ENCODE measurements at regions not wholly inside any gene's neighbourhood (a gene's known extent, or its start where the extent isn't known, plus 50 kb on each side); places are given as distances from the start of the nearest gene placed in this dataset.

GRCh38 chrX:39703307-39703706, 394.5 kb downstream of the BCOR start:
- H3K9me3 Mint-ChIP-seq: peaks cover 8% of the 10 kb centered on the region
- Histone ChIP-seq H3K4me1 (ENCODE audit: control insufficient read depth, insufficient read depth, low read length) (no peaks in the 10 kb centered on the region), H3K36me3 (ENCODE audit: control insufficient read depth, insufficient read depth, low read length) (no peaks in the 10 kb centered on the region), H3K4me3 (ENCODE audit: low read length) (no peak overlapping the region), H3K9me3 (ENCODE audit: control insufficient read depth, low read length) (no peaks in the 10 kb centered on the region), H3K27me3 (ENCODE audit: control insufficient read depth, insufficient read depth, low read length, poor library complexity, severe bottlenecking) (no peaks in the 10 kb centered on the region), H3K27ac (ENCODE audit: low read depth, low read length) (no peak overlapping the region), H3K9ac (ENCODE audit: extremely low read depth, low read length, poor library complexity, severe bottlenecking) (no peak overlapping the region)
- H3K27me3 Mint-ChIP-seq (ENCODE audit: insufficient read depth): peaks cover 4% of the 10 kb centered on the region
- no peak for DNase-seq
- H3K4me3 Mint-ChIP-seq: no peak overlapping the region
- WGBS, 2 experiments (ENCODE audit: insufficient coverage in 1 of 2, insufficient read length in 1 of 2): 93% methylated on average over 3 of the region's 3 CpGs; no CpG with 5 or more reads in 1 of the 2 experiments
- no peak for TF ChIP-seq CTCF (conservative IDR thresholded peaks at IDR 0.05)
- H3K4me1 Mint-ChIP-seq: no peaks in the 10 kb centered on the region
- H3K36me3 Mint-ChIP-seq (ENCODE audit: low read depth): no peaks in the 10 kb centered on the region
- no peak overlapping the region for H3K27ac Mint-ChIP-seq

GRCh38 chrX:39704590-39704989, 393.2 kb downstream of the BCOR start:
- TF ChIP-seq CTCF (conservative IDR thresholded peaks at IDR 0.05): no peak
- H3K4me3 ChIP-seq (ENCODE audit: low read length): no peak overlapping the region
- no peak overlapping the region for H3K27ac ChIP-seq (ENCODE audit: low read depth, low read length)
- Mint-ChIP-seq H3K27me3 (ENCODE audit: insufficient read depth) (peaks cover 4% of the 10 kb centered on the region), H3K4me1 (no peaks in the 10 kb centered on the region), H3K27ac (no peak overlapping the region), H3K36me3 (ENCODE audit: low read depth) (no peaks in the 10 kb centered on the region), H3K9me3 (peaks cover 15% of the 10 kb centered on the region), H3K4me3 (no peak overlapping the region)
- H3K9me3 ChIP-seq (ENCODE audit: control insufficient read depth, low read length): peaks cover under 1% of the 10 kb centered on the region
- H3K4me1 ChIP-seq (ENCODE audit: control insufficient read depth, insufficient read depth, low read length): no peaks in the 10 kb centered on the region
- 95 to 100% methylated on average over 1 to 4 of the region's 5 CpGs for WGBS, 2 experiments (ENCODE audit: insufficient coverage in 1 of 2, insufficient read length in 1 of 2)
- no peaks in the 10 kb centered on the region for H3K27me3 ChIP-seq (ENCODE audit: control insufficient read depth, insufficient read depth, low read length, poor library complexity, severe bottlenecking)
- no peak for DNase-seq
- H3K36me3 ChIP-seq (ENCODE audit: control insufficient read depth, insufficient read depth, low read length): no peaks in the 10 kb centered on the region
- H3K9ac ChIP-seq (ENCODE audit: extremely low read depth, low read length, poor library complexity, severe bottlenecking): no peak overlapping the region

GRCh38 chrX:39705290-39705689, 392.5 kb downstream of the BCOR start:
- no peaks in the 10 kb centered on the region for H3K4me1 Mint-ChIP-seq
- DNase-seq: peak; percentile 69
- TF ChIP-seq CTCF (conservative IDR thresholded peaks at IDR 0.05): peak; percentile 70
- H3K27me3 Mint-ChIP-seq (ENCODE audit: insufficient read depth): peaks cover 4% of the 10 kb centered on the region
- H3K27ac Mint-ChIP-seq: no peak overlapping the region
- H3K36me3 ChIP-seq (ENCODE audit: control insufficient read depth, insufficient read depth, low read length): no peaks in the 10 kb centered on the region
- 14 to 29% methylated on average over 1 to 2 of the region's 2 CpGs for WGBS, 2 experiments (ENCODE audit: insufficient coverage in 1 of 2, insufficient read length in 1 of 2)
- H3K9me3 Mint-ChIP-seq: peaks cover 17% of the 10 kb centered on the region
- H3K27ac ChIP-seq (ENCODE audit: low read depth, low read length): no peak overlapping the region
- H3K4me3 ChIP-seq (ENCODE audit: low read length): no peak overlapping the region
- no peaks in the 10 kb centered on the region for H3K36me3 Mint-ChIP-seq (ENCODE audit: low read depth)
- H3K9me3 ChIP-seq (ENCODE audit: control insufficient read depth, low read length): peaks cover 3% of the 10 kb centered on the region
- H3K4me1 ChIP-seq (ENCODE audit: control insufficient read depth, insufficient read depth, low read length): no peaks in the 10 kb centered on the region
- H3K9ac ChIP-seq (ENCODE audit: extremely low read depth, low read length, poor library complexity, severe bottlenecking): no peak overlapping the region
- H3K4me3 Mint-ChIP-seq: no peak overlapping the region
- H3K27me3 ChIP-seq (ENCODE audit: control insufficient read depth, insufficient read depth, low read length, poor library complexity, severe bottlenecking): no peaks in the 10 kb centered on the region

Data from endodermal cell (in vitro differentiated cells).